22Rv1 (cell line): ENCODE measurements at regions not wholly inside any gene's neighbourhood (a gene's known extent, or its start where the extent isn't known, plus 50 kb on each side); places are given as distances from the start of the nearest gene placed in this dataset.

Experiments used
- ZFX ChIP-seq: fragments of 450-650 bp; IDR thresholded peaks from 2 replicates; pipeline ENCODE4 v1.6.1; 2017; ENCODE audit warnings: antibody characterized with exemption, borderline replicate concordance
- TF ChIP-seq, protein P1 (sequence below): fragments of 450-650 bp; IDR thresholded peaks from 2 replicates; pipeline ENCODE4 v1.5.1; 2017; ENCODE audit warnings: mild to moderate bottlenecking

DNA sequence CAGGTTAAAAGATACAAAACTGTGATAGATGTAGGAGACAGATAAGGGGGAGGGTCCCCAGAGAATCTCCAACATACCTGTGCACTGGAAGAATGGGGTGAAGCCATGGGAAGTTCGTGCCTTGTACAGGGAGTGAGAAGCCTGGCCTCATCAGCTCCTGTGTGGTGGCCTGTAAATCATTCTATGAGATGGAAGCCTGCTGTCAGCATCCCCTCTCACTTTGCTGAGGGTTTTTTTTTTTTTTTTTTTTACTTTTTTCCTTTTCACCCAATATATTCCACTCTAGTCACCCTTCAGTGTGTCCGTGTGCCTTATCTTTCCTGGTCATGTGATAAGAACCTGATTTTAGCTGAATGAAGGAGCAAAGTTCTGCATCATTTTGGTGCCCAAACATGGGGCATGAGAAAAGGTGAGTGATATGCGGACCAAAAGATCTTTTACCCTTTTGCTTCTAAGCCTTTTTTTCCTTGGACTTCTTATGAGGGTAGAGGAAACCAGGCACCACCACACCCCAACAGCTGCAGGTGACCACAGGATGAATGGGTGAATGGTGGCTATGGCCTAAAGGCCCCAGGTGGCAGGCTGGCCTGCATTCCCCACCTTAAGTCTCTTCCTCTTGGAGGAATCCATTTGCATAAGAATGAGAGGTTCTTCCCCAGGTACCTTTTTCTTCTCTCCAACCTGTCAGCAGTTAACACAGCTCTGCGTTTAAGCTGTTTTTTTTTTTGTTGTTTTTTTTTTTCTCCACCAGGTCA, 1345.0 kb downstream of the NSUN3 start:
- TF ChIP-seq, protein P1, sequence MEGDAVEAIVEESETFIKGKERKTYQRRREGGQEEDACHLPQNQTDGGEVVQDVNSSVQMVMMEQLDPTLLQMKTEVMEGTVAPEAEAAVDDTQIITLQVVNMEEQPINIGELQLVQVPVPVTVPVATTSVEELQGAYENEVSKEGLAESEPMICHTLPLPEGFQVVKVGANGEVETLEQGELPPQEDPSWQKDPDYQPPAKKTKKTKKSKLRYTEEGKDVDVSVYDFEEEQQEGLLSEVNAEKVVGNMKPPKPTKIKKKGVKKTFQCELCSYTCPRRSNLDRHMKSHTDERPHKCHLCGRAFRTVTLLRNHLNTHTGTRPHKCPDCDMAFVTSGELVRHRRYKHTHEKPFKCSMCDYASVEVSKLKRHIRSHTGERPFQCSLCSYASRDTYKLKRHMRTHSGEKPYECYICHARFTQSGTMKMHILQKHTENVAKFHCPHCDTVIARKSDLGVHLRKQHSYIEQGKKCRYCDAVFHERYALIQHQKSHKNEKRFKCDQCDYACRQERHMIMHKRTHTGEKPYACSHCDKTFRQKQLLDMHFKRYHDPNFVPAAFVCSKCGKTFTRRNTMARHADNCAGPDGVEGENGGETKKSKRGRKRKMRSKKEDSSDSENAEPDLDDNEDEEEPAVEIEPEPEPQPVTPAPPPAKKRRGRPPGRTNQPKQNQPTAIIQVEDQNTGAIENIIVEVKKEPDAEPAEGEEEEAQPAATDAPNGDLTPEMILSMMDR = no peak
- TF ChIP-seq ZFX = no peak
